ENCODE measurements at regions not wholly inside any gene's neighbourhood (a gene's known extent, or its start where the extent isn't known, plus 50 kb on each side); places are given as distances from the start of the nearest gene placed in this dataset.

- no peak for DNase-seq (ENCODE audit: low read depth in 3 of 3)
These were observed 119.7 kb upstream of the RAD23B start for GRCh38 chr9:107163370-107163769.

GRCh38 chr9:107169796-107170195, 113.3 kb upstream of the RAD23B start:
- DNase-seq (ENCODE audit: low read depth in 3 of 3) = no peak

DNA sequence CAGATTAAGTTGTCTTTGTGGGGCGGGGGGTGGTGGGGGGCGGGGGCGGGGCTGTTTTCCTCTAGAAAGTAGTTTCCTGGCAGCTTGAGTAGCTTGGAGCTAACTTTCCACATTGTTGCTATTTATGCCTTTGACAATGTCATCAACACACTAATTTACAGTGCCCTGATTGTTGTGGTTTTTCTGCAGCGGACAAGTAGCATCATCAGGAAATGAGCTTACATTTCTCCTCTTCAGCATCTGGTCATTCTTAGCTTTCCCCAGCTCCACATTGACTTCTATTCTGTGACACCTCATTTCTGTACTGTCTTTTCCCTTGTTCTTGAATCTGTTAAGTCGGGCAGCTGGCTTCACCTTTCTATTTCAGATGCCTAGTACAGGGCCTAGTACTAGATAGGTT, 112.3 kb upstream of the RAD23B start:
- no peak for DNase-seq (ENCODE audit: low read depth in 3 of 3)

DNA sequence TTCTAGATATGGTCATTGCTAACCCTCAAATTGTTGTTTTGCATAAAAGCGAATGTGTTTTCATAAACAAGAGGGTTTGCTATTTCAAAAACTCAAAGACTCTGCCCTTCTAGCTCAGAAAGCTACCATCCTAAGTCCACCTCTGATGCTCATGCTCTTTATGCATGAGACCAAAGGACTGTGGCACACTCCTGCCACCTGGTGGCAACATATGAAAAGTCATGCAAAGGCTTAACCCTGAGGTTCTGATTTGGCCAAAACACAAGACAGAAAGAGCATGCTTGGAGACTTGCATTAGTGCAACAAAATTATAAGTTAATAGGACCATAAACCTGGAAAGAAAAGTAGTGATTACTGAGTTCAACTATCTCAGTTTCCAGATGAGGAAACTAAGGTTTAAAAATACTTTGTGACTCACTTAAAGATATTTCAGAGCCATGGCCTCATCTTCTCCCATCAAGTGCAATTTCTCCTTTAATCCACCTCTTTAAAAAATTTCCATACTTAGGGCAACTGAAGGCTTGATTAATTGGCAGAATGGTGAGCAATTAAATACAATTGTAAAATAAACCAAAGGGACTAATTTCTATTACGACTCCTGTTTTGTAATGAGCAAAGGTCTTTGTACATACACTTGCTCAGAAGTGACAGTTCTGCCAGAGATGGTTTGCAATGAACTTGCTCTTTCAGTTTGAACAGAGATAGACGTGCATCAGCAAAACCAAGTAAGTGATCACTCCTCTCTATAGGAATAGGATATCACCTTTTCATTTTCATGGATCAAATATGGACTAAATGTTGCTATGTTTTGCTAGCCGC, 110.7 kb upstream of the RAD23B start:
- DNase-seq (ENCODE audit: low read depth in 3 of 3) = peak; percentile 43 to 57 (median 46)

GRCh38 chr9:107172979-107173347, 110.1 kb upstream of the RAD23B start:
- no peak for DNase-seq (ENCODE audit: low read depth in 3 of 3)

GRCh38 chr9:107173422-107174180, 109.5 kb upstream of the RAD23B start:
- DNase-seq (ENCODE audit: low read depth in 3 of 3) = no peak

- DNase-seq (ENCODE audit: low read depth in 3 of 3) = no peak
These were observed 108.6 kb upstream of the RAD23B start for GRCh38 chr9:107174441-107174840.

- no peak for DNase-seq (ENCODE audit: low read depth in 3 of 3)
These were observed 108.0 kb upstream of the RAD23B start for GRCh38 chr9:107175041-107175440.

DNA sequence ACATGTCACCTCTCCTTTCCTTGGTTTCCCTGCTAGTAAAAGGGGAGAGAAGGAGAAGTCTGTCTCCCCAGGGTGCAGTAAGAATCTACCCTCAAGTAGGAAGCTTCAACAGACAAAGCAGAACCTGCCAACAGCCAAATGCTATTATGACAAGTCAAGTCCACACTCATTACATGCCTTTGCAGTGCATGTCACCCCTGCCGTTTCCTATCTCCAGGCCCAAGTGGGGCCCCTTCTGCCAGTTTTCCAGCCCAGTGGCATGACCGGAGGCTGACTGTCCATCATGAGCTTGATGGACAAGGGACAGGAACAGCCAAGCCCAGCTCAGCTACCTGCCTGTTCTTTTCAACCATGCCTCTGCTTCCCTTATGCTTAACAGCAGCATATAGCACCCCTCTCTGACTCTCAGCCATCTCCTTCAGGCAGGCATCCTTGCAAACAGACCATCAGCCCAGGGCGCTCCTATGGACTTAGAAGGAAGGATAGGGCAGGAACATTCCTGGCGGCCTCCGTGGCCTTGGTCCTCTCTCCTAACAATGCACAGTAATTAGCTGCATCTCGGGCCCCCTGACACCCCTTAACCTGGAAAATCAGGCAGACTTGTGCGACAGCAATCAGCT, 107.2 kb upstream of the RAD23B start:
- DNase-seq (ENCODE audit: low read depth in 3 of 3) = no peak

DNA sequence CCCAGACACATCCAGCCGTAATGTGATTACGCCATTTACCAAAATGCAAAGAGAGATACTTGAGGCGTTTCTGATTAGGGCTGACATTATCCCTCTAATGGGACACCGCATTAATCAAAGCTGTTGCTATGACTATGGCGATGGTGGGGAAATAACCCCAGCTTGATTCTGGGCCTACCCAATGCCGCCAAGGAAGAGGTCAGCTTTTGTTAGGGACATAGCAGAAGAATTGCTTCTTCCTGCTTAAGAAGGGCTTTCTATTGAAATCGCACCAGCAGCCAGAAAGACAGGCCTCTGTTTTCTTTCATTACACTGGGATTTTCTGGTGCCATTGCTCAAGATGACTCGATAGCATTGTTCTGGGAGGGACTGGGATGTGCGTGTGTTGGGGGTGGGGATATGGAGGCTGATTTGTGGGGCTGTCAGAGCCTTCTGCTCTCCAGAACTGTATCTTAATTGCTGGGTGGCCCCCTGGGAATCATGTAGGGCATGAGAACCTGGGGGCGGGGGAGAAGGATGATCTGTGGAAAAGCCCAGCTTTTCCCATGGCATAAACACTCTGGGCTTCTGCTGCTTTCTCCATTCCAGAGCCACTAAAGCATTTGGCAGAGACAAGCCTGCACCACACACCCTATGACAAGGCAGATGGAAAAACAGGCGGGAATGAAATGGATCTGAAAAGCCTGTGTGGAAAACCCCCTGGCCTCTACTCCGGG, 106.5 kb upstream of the RAD23B start:
- no peak for DNase-seq (ENCODE audit: low read depth in 3 of 3)

DNA sequence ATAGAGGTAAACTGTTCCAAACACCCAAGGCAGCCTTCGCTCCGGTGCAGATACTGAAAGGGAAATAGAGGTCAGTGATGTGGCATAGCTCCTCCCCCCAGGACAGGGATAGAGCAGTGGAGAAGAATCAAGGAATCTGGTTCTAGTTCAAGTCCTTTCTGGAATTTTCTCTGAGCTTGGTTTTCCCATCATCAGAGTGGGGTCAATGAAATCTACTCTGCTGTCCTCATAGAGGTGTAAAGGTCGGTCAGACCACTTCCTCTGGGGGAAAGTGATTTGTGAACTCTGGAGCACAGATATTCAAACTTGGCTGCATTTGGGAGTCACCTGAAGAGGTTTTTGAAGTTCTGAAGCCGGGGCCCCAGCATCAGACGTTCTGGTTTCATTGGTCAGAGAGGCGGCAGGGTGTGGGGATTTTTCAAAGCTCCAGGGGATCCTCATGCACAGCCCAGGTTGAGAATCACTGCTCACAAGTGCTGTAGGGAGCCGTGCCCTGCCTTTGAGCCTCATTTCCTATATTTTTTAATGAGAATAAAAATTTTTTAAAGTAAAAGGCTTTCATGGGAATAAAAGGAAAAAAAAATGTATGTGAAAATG, 105.7 kb upstream of the RAD23B start:
- no peak for DNase-seq (ENCODE audit: low read depth in 3 of 3)

DNA sequence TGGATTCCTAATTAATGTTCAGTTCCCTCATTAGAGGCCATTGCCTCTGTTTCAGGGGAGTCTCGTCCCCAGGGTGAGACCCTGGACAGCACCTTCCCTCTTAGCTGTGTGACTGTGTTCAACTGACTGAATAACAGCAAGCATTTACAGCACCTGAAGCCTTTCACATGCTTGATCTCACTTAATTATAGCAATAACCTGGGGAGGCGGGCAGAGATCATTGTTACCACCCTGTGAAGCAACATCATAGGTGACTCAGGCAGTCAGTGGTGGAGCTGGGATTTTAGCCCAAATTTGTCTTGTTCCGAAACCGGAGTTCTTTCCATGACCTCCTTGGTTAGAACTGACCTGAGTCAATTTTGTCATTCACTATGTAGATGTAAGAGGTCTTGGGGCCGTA, 105.2 kb upstream of the RAD23B start:
- no peak for DNase-seq (ENCODE audit: low read depth in 3 of 3)

GRCh38 chr9:107178293-107178692, 104.8 kb upstream of the RAD23B start:
- no peak for DNase-seq (ENCODE audit: low read depth in 3 of 3)

GRCh38 chr9:107180206-107180605, 102.9 kb upstream of the RAD23B start:
- no peak for DNase-seq (ENCODE audit: low read depth in 3 of 3)

DNA sequence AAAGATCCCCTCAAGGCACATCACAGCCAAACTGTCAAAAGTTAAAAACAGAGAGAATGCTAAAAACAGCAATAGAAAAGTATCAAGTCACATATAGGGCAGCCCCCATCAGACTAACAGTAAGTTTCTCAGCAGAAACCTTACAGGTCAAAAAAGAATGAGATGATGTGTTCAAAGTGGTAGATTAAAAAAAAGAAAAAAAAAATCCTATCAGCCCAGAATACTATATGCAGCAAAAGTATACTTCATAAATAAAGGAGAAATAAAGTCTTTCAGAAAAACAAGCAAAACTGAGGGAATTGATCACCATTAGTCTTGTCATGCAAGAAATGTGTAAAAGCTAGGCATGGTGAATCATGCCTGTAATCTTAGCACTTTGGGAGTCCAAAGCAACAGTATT, 99.9 kb upstream of the RAD23B start:
- no peak for DNase-seq (ENCODE audit: low read depth in 3 of 3)

- no peak for DNase-seq (ENCODE audit: low read depth in 3 of 3)
These were observed 94.7 kb upstream of the RAD23B start for GRCh38 chr9:107188376-107188775.

DNA sequence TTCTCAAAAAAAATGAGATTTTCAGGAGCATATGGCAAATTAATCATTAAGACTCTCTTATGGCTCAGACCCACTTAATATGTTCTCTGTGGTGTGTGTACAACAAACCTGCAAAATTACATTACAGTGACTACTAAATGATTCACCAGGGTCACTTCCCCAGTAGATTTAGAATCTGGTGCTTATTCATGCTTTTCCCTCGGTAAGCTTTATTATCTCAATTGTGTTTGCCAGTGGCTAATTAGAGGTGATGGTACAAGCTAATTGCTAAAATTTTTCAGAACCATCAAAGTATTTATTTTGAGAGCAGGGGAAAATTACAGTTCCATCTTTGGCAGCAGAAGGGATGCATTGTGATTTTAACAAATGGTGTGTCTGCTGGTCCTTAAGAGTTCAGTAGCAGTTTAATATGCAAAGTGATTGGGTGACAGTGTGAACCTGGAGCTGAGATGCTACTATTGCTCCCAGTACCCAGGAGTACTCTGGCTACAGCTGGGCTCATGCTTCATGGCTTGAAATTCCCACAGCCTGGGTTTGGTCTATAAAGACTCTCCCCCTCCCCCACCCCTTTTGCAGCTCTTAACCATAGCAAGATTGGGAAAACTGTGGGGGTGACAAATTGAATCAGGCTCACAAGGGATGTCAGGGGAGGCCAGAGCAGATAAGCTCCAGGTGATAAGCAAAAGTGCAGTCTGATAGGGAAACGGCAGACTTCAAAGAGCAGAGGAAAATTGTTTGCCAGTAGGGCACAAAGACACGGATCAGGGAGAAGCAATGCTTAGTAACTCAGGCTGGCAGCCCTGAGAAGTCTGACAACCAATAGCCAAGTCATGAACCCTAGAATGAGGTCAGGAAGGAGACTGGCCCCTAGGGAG, 92.8 kb upstream of the RAD23B start:
- DNase-seq (ENCODE audit: low read depth in 3 of 3) = no peak

GRCh38 chr9:107190936-107191290, 92.2 kb upstream of the RAD23B start:
- DNase-seq (ENCODE audit: low read depth in 3 of 3) = no peak

DNA sequence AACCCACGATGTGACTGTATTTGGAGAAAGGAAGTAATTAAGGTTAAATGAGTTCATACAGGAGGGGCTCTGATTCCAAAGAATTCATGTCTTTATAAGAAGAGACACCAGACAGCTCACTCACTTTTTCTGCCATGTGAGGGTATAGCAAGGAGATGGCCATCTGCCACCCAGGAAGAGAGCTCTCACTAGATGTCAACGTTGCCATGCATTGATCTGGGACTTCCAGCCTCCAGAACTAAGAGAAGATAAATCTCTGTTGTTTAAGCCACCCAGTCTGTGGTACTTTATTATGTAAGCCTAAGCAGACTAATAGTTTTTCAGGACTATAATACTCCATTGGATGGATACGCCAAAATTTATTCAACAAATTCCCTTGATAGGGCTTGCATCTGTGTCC, 89.8 kb upstream of the RAD23B start:
- no peak for DNase-seq (ENCODE audit: low read depth in 3 of 3)

GRCh38 chr9:107198718-107199117, 84.4 kb upstream of the RAD23B start:
- DNase-seq (ENCODE audit: low read depth in 3 of 3) = no peak

DNA sequence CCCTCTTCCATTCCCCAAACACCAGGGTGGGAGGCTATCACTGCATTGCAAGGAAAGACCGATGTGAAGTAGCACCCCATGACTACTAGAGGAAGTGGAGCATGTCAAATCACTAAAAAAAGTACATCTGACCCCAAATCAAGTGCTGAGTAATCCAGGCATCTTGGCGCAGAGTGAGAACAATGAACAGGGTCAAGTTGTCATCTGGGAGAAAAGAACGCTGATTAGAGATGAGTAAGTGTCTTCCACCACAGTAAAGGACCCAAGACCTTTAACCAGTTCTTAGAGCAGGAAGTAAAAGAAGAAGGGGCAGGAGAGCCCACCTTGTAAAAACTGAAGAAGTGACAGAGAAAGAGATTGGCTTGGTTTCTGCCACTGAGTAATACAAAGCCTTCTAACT, 75.0 kb upstream of the RAD23B start:
- DNase-seq (ENCODE audit: low read depth in 3 of 3) = no peak

Measured in stimulated activated CD4-positive, alpha-beta T cell treated with anti-CD3 and anti-CD28 coated beads, TNF-alpha, amount 100 ng/mL, for 48 hours (primary cell).